Cerebellar nuclear complex (tissue), 1 donor: ENCODE measurements at regions not wholly inside any gene's neighbourhood (a gene's known extent, or its start where the extent isn't known, plus 50 kb on each side); places are given as distances from the start of the nearest gene placed in this dataset.

Experiments
- DNase-seq, 2 experiments: peaks; one replicate each; lab custom pipeline; 2025; lab: John Stamatoyannopoulos, UW

DNA sequence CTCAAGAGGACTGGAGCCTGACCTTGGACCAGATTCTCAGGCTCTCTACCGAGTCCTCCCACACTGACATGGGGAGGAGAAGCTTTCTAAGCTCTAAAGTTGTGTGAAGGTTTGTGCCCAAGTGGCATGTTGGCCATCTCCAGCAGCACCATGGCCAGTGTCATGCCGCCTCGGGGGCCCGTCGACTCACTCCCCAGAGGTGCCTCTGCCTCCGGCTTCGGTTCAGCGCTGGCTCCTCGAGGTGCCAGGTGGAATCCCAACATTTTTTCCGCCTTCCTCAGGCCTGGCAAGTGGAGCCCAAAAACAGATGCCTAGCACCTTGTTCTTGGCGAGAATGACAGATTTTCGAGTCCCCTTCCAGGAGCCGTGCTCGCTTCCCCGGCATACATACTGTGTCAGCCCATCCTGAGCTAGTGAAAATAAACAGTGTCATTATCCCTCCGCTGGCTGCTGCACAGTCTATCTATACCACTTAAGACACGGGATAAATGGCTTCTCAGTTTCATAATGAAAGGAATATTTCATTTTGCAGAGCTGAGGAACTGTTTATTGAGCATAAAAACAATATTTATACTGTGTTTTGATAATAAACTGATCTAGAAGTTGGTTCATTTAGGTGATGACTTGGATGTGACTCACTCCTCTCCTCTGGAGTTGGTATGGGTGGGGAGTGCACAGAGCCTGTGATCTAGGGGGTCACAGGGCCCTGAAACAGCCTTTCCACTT lies 328.5 kb upstream of the TLE3 start:
- no peak for DNase-seq

DNA sequence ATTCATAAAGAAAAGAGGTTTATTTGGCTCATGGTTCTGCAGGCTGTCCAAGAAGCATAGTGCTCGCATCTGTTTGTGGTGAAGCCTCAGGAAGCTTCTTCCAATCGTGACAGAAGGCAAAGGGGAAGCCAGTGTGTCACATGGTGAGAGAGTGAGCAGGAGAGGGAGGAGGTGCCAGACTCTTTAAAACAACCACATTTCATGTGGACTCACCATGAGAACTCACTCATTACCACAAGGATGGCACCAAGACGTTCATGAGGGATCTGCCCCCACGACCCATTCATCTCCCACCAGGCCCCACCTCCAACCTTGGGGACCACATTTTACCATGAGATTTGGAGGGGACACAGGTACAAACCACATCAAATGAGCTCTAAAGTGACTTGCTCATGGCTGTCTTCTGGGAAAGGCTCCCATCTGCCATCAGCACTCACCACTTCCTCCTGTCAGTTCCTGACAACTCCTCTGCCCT lies 327.3 kb upstream of the TLE3 start:
- DNase-seq = no peak

DNA sequence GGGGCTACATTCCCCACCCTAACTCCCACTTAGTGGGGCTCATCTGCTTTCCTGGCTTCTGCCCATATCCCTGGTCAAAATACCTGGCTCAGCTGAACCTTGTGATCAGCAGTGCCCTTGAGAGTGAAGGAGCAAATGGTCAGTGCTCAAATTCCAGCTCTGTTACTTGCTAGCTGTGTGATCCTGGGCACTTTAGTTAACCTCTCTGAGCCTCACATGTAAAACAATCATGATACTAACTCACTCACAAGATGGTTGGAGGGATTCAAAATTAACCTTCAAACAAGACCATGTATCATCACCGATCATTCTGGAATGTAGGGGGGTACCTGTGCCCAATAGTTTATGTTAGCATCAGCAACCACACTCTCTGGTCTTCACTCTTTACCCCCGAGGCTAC lies 325.6 kb upstream of the TLE3 start:
- DNase-seq = no peak

DNA sequence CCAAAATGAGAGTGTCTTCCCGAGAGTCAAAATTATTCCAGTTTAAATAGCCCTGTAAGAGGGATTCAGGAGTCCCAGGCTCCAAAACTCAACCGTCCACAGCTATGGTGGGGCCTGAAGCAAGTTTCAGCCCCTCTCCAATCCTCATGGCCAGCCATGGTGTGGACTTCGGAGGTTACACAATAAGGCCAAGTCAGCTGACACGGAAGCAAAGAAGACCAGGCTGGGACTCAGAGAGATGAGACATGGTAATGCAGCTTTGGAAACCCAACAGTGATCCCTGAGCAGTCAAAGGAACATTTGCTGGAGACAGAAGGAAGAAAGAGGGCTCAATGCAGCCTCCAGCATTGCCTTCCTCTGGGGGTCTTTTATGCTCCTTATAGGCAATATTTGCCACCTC lies 324.6 kb upstream of the TLE3 start:
- no peak for DNase-seq

DNA sequence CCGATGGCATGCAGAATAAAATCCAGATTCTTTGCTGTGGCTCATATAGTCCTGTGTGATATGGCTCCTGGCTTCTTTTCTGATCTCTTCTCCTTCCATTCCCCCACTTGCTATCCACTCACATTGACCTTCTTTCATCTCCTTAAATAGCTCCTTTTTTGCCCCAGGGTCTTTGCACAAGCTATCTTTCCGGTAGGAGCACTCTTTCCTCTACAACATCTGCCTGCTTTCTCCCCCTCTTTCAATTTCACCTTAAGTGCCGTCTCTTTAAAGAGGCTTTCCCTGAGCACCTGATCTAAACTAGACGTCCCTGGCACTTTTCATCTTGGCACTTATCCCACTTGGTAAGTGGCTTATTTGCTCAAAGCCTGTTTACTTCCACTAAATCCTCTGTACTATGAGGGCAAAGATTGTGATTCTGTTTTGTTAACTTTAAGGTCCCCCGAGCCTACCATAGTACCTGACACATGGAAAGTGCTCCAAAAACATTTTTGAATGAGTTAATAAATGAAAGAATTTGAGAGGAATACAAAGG lies 323.3 kb upstream of the TLE3 start:
- DNase-seq = no peak

DNA sequence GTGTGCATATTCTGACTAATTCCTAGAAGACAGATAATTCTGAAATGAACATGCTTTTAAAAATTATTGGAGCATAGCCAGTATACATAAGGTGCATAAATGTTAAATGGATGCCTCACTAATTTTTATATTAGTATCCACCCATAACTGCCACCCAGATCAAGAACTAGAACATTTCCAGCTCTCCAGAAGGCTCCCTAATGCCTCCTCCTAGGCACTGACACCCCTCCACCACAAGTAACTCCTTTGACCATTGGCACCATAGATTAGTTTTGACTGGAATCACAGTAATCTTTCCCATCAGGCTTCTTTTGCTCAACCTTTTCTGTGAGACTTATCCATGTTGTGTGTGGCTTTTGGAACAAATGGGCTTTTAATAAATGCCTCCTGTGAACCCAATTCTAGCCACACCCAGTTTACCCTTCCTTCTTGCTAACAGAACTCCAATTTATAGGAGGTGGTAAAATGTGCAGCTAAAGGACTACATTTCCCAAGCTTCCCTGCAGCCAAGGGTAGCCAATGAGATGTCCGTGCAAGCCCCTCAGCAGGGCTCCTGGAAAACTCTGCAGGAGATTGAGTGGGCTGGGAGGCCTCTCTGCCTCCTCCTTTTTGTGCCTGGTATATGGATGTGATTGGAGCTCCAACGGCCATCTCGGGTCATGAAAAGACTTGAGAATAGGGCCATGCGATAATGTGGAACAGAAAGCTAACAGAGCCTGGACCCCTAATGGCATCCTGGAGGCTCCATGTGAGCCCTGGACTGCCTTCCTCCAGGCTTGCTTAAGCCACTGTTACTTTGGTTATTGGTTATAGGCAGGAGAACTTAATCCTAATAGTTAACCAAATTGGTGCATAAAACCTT lies 322.6 kb upstream of the TLE3 start:
- no peak for DNase-seq

DNA sequence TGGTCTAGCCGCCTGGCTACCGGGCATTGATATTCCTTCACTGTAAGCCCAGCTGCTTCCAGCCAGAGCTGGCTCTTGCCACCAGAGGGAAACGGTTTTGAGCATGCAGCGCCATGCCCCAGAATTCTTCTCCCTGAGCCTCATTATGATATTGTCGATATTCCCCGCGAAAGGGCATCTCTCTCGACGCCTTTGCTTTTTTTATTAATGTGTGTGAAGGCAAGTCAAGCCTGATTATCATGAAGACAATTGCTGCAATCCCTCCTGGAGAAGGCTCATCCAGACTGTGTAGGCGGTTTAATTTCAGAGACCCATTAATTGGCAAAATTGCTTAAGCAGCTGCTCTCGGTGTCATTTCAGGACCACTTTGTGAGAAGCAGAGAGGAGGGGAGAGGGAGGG lies 321.2 kb upstream of the TLE3 start:
- no peak for DNase-seq

DNA sequence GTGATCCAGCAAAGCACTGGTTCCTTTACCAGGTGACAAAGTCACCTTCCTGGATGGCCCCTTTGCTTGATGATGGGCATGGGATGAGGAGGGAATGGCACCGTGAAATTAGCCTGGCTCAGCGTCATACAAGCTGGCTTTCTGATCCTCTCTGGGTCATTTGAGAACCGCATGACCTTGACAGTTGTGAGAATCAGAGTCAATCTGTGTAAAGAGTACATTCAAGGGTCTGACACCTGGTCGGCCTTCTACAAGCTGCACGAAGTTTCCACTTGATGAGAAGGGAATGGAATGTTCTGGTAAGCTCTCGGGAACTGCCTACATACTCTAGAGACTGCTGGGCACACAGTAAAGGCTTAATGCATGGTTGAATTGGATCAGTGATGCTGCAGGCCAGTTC lies 319.8 kb upstream of the TLE3 start:
- DNase-seq = no peak

DNA sequence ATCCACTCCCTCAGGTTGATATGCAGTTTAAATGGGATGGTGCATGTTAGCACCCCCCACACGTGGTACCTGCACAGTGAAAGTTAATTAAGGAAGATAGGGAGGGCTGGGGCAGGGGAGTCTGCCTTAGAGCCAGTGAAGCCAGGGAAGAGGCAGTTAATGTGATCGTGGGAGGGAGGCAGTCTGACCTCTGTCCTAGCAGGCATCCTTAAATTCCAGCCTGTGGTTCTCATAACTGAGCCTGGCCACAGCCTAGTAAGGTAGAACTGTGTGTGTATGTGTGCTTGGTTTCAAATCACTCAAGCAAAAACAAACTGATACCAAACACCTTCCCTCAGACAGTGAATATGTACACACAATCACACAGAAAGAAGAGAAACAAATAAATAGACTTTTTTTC lies 319.1 kb upstream of the TLE3 start:
- no peak for DNase-seq

DNA sequence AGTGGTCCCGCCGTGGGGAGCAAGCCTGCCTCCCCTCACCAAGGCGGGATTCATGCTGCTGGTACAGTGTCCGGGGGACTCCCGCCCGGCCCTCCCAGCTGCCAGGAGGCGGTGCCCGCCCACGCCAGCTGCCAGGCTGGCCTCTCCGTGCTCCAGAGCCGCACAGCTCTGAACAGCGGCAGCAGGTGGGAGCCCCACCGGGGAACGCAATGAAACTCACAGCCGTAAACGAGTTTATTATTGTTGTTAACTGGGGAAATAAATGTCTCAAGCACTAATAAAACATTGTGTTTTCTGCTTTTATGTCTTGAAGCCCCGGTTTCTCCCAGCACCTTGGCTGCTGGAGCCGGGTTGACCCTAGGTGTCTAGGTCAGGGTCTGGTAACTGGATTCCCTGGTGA lies 317.7 kb upstream of the TLE3 start:
- no peak for DNase-seq

DNA sequence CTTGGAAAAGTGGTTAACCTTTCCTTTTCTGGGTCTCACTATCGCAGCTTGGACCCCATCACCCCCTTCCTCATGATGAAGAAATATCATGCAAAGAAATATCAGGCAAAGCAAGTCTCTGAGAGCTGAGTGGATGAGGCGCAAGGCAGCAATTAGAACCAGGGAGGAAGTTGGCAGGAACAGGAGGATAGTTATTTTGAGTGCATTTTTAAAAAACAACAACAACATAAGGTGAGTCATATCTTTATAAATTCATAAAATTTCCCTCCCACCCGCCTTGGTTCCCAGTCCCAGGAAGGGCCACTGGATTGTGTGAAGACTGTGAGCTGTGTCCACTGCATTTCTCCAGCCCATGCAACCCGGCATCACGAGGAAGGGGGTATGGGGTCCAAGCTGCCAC lies 316.9 kb upstream of the TLE3 start:
- DNase-seq = no peak

DNA sequence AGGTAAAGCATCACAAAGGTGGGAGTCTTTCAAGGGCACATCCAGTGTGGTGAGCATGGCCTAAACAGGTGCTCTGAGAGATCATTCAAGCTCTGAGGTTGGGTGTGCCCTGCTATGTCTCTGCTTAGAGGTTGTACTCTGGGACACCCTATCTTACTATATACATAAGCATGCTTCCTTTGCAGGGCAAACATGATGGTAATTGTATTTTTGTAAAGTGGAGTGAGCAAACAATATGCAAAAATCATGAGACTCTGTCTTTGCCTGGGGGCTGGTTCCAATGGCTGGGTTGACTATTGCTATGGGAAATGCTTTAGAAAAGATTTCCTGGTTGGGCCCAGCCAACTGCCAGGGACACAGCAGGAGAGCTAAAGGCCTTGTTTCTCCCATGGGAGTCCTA lies 315.1 kb upstream of the TLE3 start:
- no peak for DNase-seq

DNA sequence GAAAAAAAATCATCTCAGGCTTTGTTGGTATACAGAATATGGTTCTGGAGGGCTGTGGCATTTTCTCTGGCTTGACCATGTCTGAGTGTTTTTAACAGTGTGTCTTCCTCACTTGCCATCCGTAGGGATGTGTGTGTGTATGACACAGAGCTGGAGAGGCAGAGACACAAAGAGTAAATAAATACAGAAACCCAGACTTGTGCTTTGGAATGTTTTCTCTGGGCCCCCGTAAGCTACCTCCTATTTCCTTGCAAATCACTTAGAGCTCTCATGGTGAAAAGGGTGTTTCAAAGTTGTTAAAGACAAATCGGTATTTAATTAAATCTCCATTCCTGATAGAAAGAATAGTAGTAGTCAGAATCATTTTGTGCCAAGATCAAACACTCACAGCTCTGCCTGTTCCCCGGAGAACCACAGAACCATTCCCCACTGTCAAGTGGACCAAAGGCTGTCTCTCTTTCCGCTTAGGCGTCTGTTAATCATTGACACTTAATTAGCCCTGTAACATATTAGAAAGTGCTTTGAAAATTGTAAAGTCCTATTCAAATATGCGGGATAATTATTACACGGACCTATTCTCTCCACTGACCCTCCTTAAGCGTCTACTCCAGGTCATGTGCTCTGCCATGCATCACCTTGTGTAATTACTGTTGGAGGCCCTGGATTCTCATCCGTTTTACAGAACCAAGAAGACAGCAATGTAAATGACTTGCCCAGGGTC lies 313.6 kb upstream of the TLE3 start:
- no peak for DNase-seq

DNA sequence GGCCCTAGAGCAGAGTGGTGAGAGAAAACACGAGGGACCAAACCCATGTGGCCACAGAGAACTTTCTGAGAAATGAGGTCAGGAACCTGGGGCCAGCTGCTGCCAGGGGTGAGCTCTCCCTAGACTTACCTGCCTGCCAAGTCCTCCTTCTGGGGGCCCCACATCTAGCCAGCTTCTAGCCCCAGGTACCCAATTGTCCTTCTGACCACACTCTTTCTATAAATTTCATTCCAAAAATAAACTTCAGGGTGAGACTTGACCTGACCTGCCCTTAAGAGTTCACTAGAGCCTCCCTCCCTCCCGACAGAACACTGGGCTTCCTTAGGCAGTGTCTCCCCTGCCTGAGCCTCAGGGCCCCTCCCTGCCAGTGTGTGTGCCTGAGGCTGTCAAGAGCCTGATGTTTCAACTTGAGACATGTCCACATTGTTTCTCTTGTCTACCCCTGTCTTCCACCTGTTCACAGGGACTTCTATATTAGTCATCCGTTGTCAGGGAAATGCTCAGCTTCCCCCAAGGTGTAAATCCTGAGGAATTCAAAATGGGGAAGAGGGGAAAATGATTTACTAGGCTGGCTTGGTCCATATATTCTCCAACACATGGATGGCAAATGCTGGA lies 312.8 kb upstream of the TLE3 start:
- DNase-seq = no peak

DNA sequence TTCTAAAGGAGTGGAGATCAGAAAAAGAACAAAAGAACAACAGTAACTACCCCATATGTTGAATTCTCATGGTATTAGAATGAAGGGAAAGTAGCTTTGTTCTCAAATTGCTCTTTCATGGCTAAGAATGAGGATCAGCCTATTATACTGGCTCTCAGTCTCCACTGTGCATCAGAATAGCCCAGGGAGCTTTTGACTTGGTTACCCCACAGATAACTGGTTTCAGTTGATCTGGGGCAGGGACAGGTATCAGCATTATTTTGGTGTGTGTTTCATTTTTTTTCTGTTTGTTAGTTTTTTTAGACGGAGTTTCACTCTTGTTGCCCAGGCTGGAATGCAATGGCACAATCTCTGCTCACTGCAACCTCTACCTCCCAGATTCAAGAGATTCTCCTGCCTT lies 311.7 kb upstream of the TLE3 start:
- no peak for DNase-seq

DNA sequence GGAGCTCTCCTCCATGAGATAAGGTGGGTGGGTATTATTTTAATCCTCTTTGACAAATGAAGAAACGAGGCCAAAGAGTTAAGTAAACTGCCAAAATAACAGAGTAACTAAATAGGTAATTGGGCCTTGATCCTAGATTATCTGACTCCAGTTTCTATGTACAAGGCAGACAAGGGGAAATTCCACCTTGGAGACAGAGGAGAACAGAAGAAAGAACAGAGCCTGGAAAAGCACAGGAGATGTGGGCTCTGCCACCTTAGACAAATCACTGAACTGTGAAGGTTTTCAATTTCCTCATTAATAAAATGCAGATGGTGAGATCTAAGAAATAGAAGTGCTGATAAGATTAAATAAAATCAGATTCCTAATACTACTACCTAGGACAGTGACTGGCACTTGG lies 310.2 kb upstream of the TLE3 start:
- DNase-seq = no peak

DNA sequence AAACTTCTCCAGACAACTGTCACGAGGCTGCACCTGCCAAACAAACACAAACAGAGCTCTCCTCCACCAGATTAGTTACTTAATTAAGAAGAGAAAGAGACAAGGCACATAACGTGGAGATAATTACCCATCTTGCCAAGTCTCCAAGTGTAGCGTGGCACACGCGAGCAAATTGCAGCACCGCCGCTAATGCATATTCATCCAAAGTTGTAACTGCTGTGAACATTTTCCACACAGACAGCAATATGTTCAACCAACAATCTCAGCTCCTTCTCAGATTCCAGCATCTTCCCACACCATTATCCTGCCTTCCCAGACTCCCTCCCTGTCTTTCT lies 309.6 kb upstream of the TLE3 start:
- no peak for DNase-seq

DNA sequence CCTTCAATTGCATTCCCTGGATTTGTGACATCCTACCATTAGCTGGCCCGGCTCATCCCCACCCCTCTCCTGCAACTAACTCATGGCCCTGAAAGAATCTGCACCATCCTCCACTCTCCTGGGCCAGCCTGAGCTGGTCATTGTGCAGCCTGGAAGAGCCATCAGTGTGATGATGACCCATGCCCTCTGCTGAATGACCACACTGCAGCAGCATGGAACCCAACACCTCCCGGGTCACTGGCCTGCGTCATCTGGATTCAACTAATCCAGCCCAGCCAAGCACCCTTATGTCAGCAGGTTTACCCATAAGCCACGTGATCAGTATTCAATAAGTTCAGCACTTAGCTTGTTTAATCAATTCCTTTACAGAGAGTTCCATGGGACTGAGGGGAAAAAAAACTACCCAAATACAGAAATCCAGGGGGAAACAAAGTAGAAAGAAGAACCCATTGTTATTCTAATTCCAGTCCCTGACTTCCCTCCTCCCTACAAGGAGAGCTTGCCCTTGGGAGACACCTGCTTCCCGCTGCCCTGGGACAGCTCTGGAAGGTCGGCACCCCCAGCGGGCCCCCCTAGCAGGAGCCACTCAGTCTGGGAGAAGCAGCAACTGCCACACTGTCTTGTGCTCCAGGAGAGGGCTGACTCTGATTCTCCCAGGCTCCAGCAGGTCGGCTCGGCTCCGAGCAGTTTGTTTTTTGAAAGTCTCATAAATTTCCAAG lies 309.1 kb upstream of the TLE3 start:
- DNase-seq = no peak

DNA sequence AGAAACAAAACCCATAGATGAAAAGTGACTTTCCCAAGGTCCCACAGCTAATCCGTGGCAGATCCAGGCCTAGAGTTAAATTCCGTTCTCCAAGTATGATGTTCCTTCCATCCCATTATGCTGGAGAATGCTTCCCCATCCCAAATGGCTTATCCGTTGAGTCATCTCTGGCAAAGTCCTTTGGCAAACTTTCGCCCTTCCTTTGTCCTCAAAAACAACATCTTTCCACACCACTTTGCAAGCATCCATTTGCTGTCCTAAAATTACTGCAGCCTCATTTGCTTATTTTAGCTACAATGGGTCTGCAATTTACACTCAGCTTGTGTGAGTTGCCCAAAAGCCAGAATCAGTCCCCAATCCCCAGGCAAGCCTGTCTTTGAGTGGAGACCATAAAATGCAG lies 304.0 kb upstream of the TLE3 start:
- no peak for DNase-seq

DNA sequence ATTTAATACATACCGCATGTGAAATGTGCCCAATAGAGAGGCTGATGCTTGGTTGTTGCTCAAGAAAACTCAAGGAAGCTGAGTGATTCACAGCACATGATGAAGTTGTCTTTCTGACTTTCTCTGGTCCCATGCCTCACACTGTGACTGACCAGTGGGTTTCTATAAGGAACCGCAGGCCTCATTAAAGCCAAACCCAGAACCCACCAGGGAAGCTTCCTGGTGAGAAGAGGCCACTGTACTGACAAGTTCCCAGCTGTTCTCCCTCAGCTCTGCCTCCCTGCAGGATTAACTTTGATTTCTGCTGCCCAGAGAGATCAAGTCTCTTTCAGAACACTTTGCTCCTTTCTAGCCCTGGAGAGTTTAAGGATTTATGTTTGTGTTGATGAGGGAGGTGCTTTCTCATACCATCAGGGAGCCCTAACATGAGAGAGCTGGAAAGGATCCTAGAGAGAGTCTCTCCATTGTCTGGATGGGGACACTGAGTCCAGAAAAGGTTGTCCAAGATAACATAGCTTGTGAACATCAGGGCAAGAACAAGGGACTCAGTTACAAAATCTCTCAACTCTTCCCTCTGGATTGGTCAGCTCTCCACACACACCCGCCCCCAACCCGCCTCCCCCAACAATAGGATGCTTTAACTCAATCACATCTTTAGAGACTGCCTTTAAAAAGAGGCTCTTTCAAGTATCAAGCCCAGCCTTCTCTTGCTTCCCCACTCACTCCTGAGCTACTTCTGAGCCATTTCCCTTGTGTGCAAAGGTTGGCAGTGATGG lies 303.2 kb upstream of the TLE3 start:
- no peak for DNase-seq

DNA sequence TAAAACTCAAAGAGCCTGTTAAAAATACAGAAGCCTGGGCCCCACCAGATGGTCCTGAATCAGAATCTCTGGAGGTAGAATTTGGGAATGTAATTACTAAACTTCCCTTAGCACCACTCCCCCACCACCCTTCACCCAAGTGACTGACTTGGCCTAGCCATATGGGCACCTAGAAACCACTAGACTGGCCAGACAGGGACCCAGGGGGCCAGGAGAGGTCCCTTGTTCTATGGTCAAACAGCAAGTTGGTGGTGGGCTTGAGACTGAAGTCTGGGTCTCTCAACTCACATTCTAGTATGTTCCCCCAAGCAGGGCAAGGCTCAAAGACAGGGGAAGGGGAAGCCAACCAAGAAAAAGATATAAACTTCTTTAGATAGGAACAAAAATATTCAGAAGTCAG lies 301.5 kb upstream of the TLE3 start:
- DNase-seq = no peak
